ENCODE measurements at regions not wholly inside any gene's neighbourhood (a gene's known extent, or its start where the extent isn't known, plus 50 kb on each side); places are given as distances from the start of the nearest gene placed in this dataset.

DNA sequence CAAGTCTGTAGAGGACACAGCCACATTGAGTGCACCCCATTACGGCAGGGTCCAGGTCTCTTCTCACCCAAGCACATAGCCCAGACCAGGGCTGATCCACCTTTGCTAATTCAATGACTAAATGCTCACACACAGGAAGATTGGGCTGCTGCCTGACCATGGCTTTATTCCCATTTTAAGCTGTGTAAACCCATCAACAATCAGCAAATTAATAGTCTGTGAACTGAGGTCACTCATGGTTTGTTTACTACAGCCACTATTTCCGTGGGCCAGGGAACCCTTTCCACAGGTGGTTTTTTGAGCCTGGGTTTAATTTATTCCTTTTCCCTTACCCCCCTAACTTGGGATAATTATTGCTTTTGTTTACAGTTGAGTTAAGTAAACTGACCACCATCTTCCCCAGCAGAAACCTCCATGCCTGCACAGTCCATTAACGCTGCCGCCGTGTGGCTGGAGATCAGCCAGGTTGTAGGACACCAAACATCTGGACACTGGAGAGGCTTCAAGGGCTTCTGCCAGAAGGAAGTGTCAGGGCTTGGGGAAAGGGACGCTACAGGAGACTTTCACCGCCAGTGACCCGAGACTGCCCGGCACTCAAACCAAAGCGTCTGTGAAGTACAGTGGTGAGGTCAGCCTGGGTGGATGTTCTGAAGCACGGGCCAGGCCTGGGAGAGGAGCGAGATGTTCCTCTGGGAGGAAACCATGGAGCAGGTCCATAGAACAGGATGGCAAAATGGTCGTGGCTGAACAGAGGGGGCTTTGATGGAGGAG is 282.9 kb downstream of the DYSF start:
- TF ChIP-seq CTCF (IDR thresholded peaks at IDR 0.05; ENCODE audit: insufficient read depth, low read length) (no peak), POLR2AphosphoS5 (IDR thresholded peaks at IDR 0.05; ENCODE audit: low read depth) (no peak)

Data from HL-60 (cell line).